Activated naive CD8-positive, alpha-beta T cell treated with anti-CD3 and anti-CD28 coated beads, Interleukin-2, amount 50 U/mL, for 24 hours (primary cell): ENCODE measurements at regions not wholly inside any gene's neighbourhood (a gene's known extent, or its start where the extent isn't known, plus 50 kb on each side); places are given as distances from the start of the nearest gene placed in this dataset.

Experiments
- ATAC-seq: fragments of 150-1000 bp; cut with Tn5 transposase; one replicate; pipeline ENCODE4 v1.10.0; 2021
- DNase-seq: peaks from one replicate; pipeline ENCODE4 v3.0.0; 2021
- H3K27ac Mint-ChIP-seq: one replicate; pipeline ENCODE4 v1.8.0; 2021; ENCODE audit warnings: mild to moderate bottlenecking, mixed read lengths
- H3K27me3 Mint-ChIP-seq: one replicate; pipeline ENCODE4 v1.8.0; 2021; ENCODE audit warnings: mixed read lengths
- H3K36me3 Mint-ChIP-seq: one replicate; pipeline ENCODE4 v1.8.0; 2021; ENCODE audit warnings: low read depth, mixed read lengths
- H3K4me1 Mint-ChIP-seq: one replicate; pipeline ENCODE4 v1.8.0; 2021; ENCODE audit warnings: mixed read lengths
- H3K4me3 Mint-ChIP-seq: one replicate; pipeline ENCODE4 v1.8.0; 2021; ENCODE audit warnings: mild to moderate bottlenecking, moderate library complexity, mixed read lengths
- H3K9me3 Mint-ChIP-seq: one replicate; pipeline ENCODE4 v1.8.0; 2021; ENCODE audit warnings: mixed read lengths

GRCh38 chr2:181389524-181389923 lies 67.7 kb upstream of the ITGA4 start:
- H3K27ac Mint-ChIP-seq, result no peak overlapping the region
- no peak for DNase-seq
- no peak for ATAC-seq
- H3K27me3 Mint-ChIP-seq, result no peaks in the 10 kb centered on the region
- peaks cover 6% of the 10 kb centered on the region for H3K36me3 Mint-ChIP-seq
- peaks cover 9% of the 10 kb centered on the region for H3K9me3 Mint-ChIP-seq
- H3K4me3 Mint-ChIP-seq, result no peak overlapping the region
- peaks cover 18% of the 10 kb centered on the region for H3K4me1 Mint-ChIP-seq

DNA sequence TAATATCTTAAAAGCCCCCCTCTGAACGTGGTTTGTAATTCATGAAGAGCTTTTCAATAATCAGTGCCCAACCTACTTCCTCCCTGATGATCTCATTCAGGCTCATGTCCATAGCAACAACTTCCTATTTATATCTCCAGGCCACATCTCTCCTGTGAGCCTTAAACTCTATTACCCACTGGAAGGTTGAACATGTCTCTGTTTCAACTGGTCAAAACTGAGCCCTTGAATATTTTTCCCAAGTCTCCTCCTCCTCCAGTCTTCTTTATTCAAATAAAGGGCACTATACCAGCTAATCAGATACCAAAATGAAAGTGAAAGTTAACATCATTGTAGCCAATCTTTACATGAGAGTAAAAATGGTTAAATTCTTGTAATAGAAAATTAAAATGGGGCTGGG lies 63.7 kb upstream of the ITGA4 start:
- Mint-ChIP-seq H3K9me3 (no peaks in the 10 kb centered on the region), H3K4me3 (peak overlapping the region; percentile 62), H3K27ac (peak overlapping the region; percentile 81), H3K4me1 (peaks cover 33% of the 10 kb centered on the region), H3K36me3 (no peaks in the 10 kb centered on the region), H3K27me3 (no peaks in the 10 kb centered on the region)
- ATAC-seq (peak; percentile 61), DNase-seq (no peak)

GRCh38 chr2:181394741-181395437 lies 62.3 kb upstream of the ITGA4 start:
- no peak for DNase-seq
- H3K9me3 Mint-ChIP-seq, result no peaks in the 10 kb centered on the region
- peak overlapping the region; percentile 2 for H3K4me3 Mint-ChIP-seq
- peak; percentile 40 for ATAC-seq
- H3K4me1 Mint-ChIP-seq, result peaks cover 35% of the 10 kb centered on the region
- no peaks in the 10 kb centered on the region for H3K27me3 Mint-ChIP-seq
- H3K27ac Mint-ChIP-seq, result peak overlapping the region; percentile 29
- no peaks in the 10 kb centered on the region for H3K36me3 Mint-ChIP-seq

DNA sequence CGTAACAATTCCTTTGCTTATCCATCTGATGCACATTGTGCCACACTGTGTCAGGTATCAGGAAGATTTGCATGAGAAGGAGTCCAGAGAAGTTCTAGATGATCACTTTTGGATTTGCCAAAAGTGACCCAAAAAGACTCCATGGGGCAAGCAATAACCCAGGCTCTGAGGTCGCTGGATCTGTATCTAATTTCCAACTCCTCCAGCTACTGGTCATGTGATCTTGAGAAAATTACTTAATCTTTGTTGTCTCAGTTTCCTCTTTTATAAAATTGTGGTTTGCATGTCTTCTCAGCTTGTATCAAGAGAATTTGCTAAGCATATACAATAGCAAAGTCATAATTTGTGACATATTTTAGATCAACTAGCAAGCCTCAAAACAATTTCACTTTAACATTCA lies 61.3 kb upstream of the ITGA4 start:
- Mint-ChIP-seq H3K36me3 (no peaks in the 10 kb centered on the region), H3K4me1 (peaks cover 35% of the 10 kb centered on the region), H3K27me3 (no peaks in the 10 kb centered on the region), H3K4me3 (no peak overlapping the region), H3K9me3 (no peaks in the 10 kb centered on the region), H3K27ac (no peak overlapping the region)
- DNase-seq, result no peak
- no peak for ATAC-seq

DNA sequence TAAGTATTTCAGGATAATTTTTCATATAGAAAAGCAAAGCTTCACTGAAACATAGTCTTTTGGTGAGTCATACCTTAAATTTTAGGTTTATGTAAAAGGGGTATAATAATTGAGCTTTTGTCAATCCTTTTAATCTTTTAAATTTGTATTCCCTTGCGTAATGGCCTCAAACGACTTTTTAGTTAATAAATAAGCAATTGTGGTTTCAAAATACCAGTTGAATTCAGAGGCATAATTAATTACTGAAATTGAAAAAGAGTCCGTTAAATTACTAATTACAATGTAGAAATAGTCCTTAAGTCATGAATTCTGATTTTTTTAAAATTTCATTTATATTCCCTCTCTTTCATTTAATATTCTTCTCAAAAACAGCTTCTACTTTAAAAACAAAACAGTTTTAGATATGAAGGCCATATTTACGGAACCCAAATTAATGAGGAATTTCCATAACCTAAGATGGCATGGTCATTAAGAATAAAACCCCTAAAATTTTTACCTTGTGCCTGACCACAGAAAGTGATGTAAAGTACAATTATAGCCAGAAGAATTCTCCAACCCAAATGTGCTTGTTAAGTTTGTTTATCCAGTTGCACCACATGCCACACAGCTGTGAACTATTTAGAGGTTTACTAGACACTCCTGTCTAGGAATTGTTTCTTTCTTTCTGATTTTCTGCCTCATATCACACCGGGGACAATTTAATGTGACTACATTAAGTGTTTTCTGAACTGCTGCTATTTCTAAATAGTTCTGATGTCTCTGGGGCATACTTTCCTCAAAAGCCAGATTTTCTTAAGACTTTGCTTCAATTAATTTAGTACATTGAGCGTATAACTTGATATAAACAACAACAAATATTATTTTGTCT lies 60.7 kb upstream of the ITGA4 start:
- Mint-ChIP-seq H3K9me3 (no peaks in the 10 kb centered on the region), H3K27ac (no peak overlapping the region), H3K27me3 (no peaks in the 10 kb centered on the region), H3K36me3 (no peaks in the 10 kb centered on the region), H3K4me3 (no peak overlapping the region), H3K4me1 (peaks cover 35% of the 10 kb centered on the region)
- DNase-seq (no peak), ATAC-seq (no peak)

- ATAC-seq (no peak), DNase-seq (no peak)
- no peak overlapping the region for H3K4me3 Mint-ChIP-seq
- H3K9me3 Mint-ChIP-seq, result no peaks in the 10 kb centered on the region
- H3K27me3 Mint-ChIP-seq, result no peaks in the 10 kb centered on the region
- H3K4me1 Mint-ChIP-seq, result peaks cover 30% of the 10 kb centered on the region
- H3K36me3 Mint-ChIP-seq, result no peaks in the 10 kb centered on the region
- no peak overlapping the region for H3K27ac Mint-ChIP-seq
Measured at GRCh38 chr2:181397331-181397730, 59.9 kb upstream of the ITGA4 start.

- no peak for DNase-seq
- ATAC-seq, result no peak
- Mint-ChIP-seq H3K4me1 (peaks cover 33% of the 10 kb centered on the region), H3K36me3 (no peaks in the 10 kb centered on the region), H3K27ac (no peak overlapping the region), H3K4me3 (no peak overlapping the region), H3K9me3 (no peaks in the 10 kb centered on the region), H3K27me3 (no peaks in the 10 kb centered on the region)
Measured at GRCh38 chr2:181398000-181398399, 59.2 kb upstream of the ITGA4 start.

DNA sequence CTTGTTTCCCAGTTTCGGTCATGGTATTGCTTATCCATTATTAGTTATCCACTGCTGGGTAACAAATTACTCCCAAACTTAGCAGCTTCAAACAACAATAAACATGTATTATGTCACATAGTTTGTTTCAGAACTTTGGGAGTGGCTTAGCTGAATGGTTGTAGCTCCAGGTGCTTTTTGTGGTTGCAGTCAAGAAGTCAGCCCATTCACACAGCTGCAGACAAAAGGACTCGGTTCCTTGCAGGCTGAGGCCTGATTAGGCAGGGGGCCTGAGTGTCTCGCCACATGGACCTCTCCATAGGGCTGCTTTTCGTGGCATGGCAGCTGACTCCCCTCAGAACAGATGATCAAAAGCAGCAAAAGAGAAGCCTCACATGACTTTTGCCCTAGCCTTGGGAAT lies 58.2 kb upstream of the ITGA4 start:
- Mint-ChIP-seq H3K27ac (no peak overlapping the region), H3K4me3 (no peak overlapping the region), H3K27me3 (no peaks in the 10 kb centered on the region), H3K36me3 (no peaks in the 10 kb centered on the region), H3K4me1 (peaks cover 28% of the 10 kb centered on the region), H3K9me3 (no peaks in the 10 kb centered on the region)
- ATAC-seq, result no peak
- no peak for DNase-seq

DNA sequence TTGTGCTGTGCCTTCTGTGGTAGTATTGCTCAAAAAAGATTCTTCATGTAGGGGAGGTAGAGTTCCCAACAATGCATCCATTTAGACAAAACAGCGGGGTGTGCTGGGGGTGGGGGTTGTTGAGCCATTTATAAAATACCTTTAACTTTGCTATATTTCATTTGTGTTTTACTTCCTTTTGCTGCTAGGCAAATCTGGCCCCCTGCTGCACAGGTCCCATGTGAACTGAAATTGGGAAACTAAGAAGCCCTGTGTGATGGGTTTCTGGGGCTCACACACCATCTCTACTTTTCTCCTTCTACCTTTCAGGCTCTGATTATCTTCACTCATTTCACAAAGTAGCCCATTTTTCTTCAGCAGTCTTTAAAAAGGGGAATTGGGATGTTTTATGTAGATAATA lies 52.7 kb upstream of the ITGA4 start:
- no peak for DNase-seq
- no peak for ATAC-seq
- H3K27me3 Mint-ChIP-seq, result no peaks in the 10 kb centered on the region
- H3K27ac Mint-ChIP-seq, result no peak overlapping the region
- H3K36me3 Mint-ChIP-seq, result no peaks in the 10 kb centered on the region
- no peak overlapping the region for H3K4me3 Mint-ChIP-seq
- H3K9me3 Mint-ChIP-seq, result peaks cover 7% of the 10 kb centered on the region
- peaks cover 31% of the 10 kb centered on the region for H3K4me1 Mint-ChIP-seq

DNA sequence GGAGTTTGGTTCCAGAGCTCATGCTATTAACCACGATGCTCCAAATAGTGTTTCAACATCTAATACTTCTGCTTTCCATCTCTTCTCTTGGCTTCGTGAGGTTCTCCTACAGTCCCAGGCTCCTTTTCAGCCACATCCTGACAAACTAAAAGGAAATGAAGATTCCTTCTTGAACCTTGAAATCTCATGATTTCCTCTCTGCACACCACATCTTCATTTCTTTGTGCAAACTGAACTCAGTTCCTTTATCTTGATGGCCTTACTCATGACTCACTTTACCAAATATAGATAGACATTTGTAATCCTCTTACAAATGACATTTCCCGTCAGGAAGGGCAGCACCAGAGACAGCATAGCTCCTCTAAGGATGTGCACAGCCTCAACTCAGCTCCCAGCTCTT lies 50.0 kb upstream of the ITGA4 start:
- ATAC-seq (no peak), DNase-seq (no peak)
- Mint-ChIP-seq H3K27ac (no peak overlapping the region), H3K4me3 (no peak overlapping the region), H3K4me1 (peaks cover 35% of the 10 kb centered on the region), H3K9me3 (peaks cover 11% of the 10 kb centered on the region), H3K27me3 (no peaks in the 10 kb centered on the region), H3K36me3 (no peaks in the 10 kb centered on the region)
